ENCODE measurements at regions not wholly inside any gene's neighbourhood (a gene's known extent, or its start where the extent isn't known, plus 50 kb on each side); places are given as distances from the start of the nearest gene placed in this dataset.
A peak's percentile ranks its signal among the peaks of the same experiment; 100 is the strongest.

DNA sequence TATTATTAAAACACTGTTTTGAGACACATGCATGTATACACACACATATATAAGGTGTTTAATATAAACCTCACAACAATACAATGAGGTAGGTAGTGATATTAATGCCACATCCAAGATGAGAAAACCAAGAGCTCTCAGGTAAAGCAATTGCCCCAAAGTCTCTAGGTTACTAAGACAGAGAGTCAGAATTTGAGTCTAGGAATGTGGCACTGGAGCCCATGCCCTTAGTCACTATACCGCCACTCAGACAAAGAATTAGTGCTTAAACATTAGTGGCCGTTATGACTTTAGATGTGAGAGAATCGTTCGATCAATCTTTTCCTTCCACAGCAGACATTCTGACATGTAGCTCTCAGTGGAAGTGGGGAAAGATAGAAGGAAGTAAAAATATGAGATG lies 108.2 kb upstream of the ACSL4 start:
- DNase-seq (ENCODE audit: low spot score) (no peak), ATAC-seq (no peak)
- intact Hi-C loops (cut with DNase I) = no loop called here

DNA sequence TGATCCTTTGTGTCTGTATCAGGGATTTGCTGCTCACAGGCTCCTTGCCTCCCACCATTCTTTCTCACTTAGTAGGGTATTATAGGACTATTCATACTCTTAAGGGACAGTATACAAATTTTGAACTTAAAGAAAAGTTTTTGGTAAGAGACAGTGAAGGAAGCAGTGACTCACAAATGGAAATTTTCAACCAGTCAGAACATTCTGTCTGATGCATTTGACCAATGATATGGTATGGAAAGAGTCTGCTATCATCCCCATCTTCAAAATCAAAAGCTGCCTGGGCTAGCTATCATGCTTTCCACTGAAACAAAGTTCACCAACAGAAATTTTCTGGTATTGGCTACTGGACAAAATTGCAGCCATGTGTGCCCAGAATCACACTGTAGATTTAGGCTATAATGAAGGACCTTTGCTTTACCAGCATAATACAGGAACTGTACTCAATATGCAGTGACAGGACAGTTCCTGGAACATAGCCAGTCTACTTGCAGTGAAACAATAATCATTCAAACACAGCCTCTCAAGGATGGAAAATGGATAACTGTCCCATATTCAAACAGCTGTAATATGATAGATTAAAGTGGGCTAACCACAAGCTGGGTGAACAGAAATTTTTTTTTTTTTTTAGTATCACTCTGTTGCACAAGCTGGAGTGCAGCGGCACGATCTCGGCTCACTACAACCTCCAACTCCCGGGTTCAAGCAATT lies 109.0 kb upstream of the ACSL4 start:
- ATAC-seq (no peak), DNase-seq (ENCODE audit: low spot score) (no peak)
- intact Hi-C loops (cut with DNase I) = no loop called here

DNA sequence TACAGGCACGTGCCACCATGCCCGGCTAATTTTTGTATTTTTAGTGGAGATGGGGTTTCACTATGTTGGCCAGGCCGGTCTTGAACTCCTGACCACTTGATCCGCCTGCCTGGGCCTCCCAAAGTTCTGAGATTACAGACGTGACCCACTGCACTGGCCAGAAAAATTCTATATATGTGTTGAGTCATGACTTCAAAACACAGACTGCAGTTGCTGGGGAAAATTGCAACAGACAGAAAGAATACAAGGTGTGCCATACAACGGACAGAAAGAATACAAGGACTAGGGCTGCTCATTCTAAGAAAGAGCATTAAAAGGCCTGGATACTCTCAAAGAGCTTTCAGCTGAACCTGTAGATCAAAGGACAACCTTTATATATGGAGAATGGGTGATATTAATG lies 109.6 kb upstream of the ACSL4 start:
- DNase-seq (ENCODE audit: low spot score) (no peak), ATAC-seq (no peak)
- intact Hi-C loops (cut with DNase I) = no loop called here

DNA sequence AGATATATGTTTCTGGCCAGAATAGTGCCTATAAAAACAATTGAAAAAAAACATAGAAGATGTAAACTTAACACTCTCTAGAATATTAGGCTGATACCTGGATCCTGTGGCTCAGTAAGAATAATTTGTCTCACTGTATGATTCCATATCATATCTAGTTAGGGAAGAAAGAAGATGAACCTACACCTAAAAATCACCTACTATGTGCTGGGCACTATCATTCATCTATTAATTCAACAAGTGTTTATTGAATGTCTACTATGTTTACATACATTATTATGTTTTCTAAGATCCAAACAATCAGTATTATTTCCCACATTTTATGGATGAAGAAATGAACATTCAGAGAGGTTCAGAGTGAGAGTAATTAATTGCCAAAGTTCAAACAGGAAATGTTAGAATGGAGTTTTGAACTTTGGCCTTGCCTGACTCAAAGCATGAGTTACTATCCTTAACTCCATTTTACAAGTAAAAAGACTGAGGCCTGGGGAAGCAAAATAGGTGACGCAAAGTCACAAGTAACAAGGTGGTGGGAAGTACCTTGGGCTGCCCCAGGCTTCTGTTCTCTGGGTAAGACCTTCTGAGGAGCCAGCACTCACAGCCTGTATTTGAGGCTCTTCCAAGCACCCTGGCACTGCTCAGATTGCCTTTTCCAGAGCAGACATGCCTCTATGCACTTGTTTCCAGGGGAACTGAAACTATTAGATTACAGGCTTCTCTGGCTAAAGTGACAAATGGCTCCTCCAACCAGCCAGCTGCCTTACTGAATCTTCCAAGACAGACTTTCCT lies 111.1 kb upstream of the ACSL4 start:
- peak; percentile 24 for ATAC-seq
- no peak for DNase-seq (ENCODE audit: low spot score)
- intact Hi-C loops (cut with DNase I) = no loop called here

GRCh38 chrX:109844986-109845385 lies 111.9 kb upstream of the ACSL4 start:
- ATAC-seq = no peak
- DNase-seq (ENCODE audit: low spot score) = no peak
- intact Hi-C loops (cut with DNase I) = no loop called here

- DNase-seq (ENCODE audit: low spot score) = no peak
- intact Hi-C loops (cut with DNase I) = no loop called here
- ATAC-seq = no peak
Measured at GRCh38 chrX:109845996-109846395, 112.9 kb upstream of the ACSL4 start.

- DNase-seq (ENCODE audit: low spot score) (no peak), ATAC-seq (peak; percentile 86)
- intact Hi-C loops (cut with DNase I) = no loop called here
Measured at GRCh38 chrX:109847257-109848187, 114.5 kb upstream of the ACSL4 start.

DNA sequence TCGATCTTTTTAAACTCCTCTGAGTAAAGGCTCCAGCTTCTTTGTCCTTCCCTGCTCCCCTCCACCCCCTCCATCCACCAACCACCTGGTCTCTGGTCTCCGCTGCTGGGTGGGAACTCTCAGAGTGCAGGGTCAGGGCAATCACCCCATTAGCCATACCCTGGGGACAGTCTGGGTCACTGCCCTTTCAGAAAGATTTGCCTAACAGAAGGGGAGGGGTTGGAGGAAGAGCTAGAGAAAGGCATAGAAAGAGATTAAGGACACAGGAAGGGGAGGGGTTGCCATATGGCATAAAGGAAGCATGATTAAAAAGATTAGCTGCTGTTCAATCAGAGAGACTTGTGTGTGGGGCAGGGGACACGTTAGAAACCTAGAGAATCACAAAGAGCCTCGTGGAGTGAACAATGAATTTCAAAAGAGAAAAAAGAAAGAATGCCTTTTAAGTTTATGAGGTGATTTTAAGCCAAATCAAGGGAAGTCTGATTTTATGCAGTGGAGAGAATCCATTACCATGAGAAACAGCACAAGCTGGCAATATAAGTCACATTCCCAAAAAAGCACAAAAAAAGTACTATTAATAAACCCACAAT lies 115.5 kb upstream of the ACSL4 start:
- DNase-seq (ENCODE audit: low spot score) (no peak), ATAC-seq (no peak)
- intact Hi-C loops (cut with DNase I) = no loop called here

GRCh38 chrX:109854096-109854495 lies 121.0 kb upstream of the ACSL4 start:
- intact Hi-C loops (cut with DNase I) = no loop called here
- no peak for ATAC-seq
- DNase-seq (ENCODE audit: low spot score) = no peak

DNA sequence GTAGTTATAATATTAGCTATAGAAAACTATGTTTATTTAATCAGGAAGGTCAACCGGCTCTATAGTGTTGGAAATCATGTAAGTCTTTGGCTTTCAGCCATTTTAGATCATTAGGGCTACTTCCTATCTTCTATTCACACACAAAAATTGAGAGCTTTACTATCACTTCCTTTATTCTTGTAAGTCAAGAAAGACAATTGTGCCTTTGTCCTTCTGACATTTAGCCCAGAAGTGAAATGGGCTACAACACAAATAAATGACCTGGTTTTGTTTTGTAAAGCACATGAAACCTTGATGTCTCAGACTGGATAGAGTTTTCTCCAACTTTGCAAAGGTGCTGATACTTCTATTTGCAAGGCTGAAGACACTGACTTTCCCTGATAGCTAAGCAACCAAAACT lies 122.4 kb upstream of the ACSL4 start:
- ATAC-seq = no peak
- DNase-seq (ENCODE audit: low spot score) = no peak
- intact Hi-C loops (cut with DNase I) = no loop called here

DNA sequence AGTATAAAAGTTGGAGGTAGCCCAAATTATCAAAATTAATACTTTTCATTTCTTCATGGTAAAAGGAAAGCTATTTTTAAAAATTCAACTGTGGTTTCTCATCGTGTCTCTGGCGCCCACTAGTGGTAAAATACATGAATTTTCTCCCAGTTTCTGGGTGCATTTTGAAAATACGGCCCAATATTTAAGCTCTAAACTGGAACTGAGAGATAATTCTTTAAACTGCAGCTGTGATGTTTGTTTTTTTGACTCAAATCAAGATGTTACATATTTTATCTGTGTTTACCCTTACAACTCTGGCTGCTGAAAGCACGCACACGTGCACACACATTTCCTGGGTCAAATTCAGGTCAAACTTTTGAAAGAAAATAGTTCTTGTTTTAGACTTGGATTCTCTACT lies 123.9 kb upstream of the ACSL4 start:
- ATAC-seq = no peak
- intact Hi-C loops (cut with DNase I) = no loop called here

GRCh38 chrX:109857584-109858228 lies 124.6 kb upstream of the ACSL4 start:
- DNase-seq (ENCODE audit: low spot score) = no peak
- intact Hi-C loops (cut with DNase I) = no loop called here
- no peak for ATAC-seq

More for the DNA sequence above, 123.9 kb upstream of the ACSL4 start:
- no peak for DNase-seq (ENCODE audit: low spot score)

GRCh38 chrX:109858602-109859341 lies 125.7 kb upstream of the ACSL4 start:
- intact Hi-C loops (cut with DNase I) = no loop called here
- no peak for ATAC-seq
- DNase-seq (ENCODE audit: low spot score) = no peak

GRCh38 chrX:109859651-109860050 lies 126.6 kb upstream of the ACSL4 start:
- ATAC-seq = no peak
- DNase-seq (ENCODE audit: low spot score) = no peak
- intact Hi-C loops (cut with DNase I) = no loop called here

DNA sequence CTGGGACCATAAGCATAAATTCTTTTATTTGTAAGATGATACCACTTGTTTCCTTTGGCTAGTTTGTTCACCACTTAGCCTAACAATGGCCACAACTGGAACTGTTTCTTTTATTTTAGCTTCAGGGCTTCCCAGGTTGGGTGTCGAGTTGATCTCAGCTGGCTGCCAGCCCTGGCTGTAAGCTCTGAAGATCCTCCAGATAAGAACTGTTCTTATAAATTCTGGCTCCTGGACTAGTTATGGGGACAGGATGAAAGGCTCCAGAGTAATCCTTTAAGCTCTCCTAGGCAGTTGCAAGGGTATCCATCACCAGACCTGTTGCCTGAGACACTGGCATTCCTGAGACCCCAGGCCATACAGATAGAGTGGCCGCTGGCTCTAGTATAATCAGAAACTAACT lies 129.4 kb upstream of the ACSL4 start:
- intact Hi-C loops (cut with DNase I) = no loop called here
- DNase-seq (ENCODE audit: low spot score) = no peak
- no peak for ATAC-seq

DNA sequence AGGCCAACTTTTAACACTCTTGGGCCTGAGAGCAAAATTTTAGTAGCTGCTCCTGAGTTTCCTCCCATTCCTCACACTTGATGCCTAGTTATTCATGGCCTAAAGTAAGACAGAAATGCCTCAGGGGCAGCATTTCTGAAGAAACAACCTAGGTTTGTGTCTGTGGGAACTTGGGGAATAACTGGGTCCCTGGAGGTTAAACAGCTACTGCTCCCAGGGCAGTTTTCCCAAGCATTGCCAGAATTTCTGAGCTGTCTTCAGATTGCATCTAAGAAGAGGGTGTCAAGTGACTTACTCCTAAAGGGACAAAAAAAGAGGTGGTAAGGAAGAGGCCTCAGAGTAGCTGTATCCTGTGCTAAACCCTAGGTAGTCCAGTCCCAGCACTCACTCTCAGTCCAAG lies 130.8 kb upstream of the ACSL4 start:
- ATAC-seq (no peak), DNase-seq (ENCODE audit: low spot score) (no peak)
- intact Hi-C loops (cut with DNase I) = no loop called here

- DNase-seq (ENCODE audit: low spot score) (no peak), ATAC-seq (no peak)
- intact Hi-C loops (cut with DNase I) = no loop called here
Measured at GRCh38 chrX:109871121-109871888, 131.6 kb upstream of the TMEM164 start.

All from sciatic nerve (tissue), 2 donors.